H1 (cell line): ENCODE measurements at regions not wholly inside any gene's neighbourhood (a gene's known extent, or its start where the extent isn't known, plus 50 kb on each side); places are given as distances from the start of the nearest gene placed in this dataset.

Experiments
- CTCF ChIA-PET: fragments of 300-600 bp; sonication (Branson Sonifier 250); formaldehyde crosslinking; loops from one replicate; lab custom pipeline; 2021; ENCODE audit not compliant: partially characterized antibody; lab: Charles Lee
- POLR2A ChIA-PET: fragments of 300-600 bp; sonication (Branson Sonifier 250); formaldehyde crosslinking; loops from one replicate; lab custom pipeline; 2021; ENCODE audit warnings: inconsistent platforms; ENCODE audit not compliant: partially characterized antibody; lab: Charles Lee
- DNase-seq, 2 experiments: peaks; one replicate each; pipeline versions ENCODE4 v3.0.0 to v3.0.0-alpha.2; 2010 to 2022; ENCODE audit warnings: low spot score in 2 of 2, low read depth in 1 of 2, mixed read lengths in 1 of 2
- FAIRE-seq: peaks from 2 replicates; lab custom pipeline; 2011; peaks lifted over from hg19 to GRCh38; lab: Jason Lieb, UNC
- H2AFZ ChIP-seq: 2 replicates; pipeline ENCODE4 v1.8.1; 2012; ENCODE audit warnings: low read length, inconsistent platforms
- H2AK5ac ChIP-seq: 2 replicates; pipeline ENCODE4 v1.6.1; 2013; ENCODE audit warnings: low read depth, low read length
- H2BK120ac ChIP-seq: replicated peaks from 2 replicates; pipeline ENCODE3; 2013; ENCODE audit warnings: low read depth, low read length, inconsistent platforms
- H2BK12ac ChIP-seq: 2 replicates; pipeline ENCODE4 v1.6.1; 2013; ENCODE audit warnings: low read depth, low read length
- H2BK15ac ChIP-seq: 2 replicates; pipeline ENCODE4 v1.6.1; 2013; ENCODE audit warnings: low read length
- H2BK20ac ChIP-seq: 2 replicates; pipeline ENCODE4 v1.6.1; 2013; ENCODE audit warnings: low read length
- H2BK5ac ChIP-seq: 2 replicates; pipeline ENCODE4 v1.6.1; 2013; ENCODE audit warnings: low read depth, low read length
- H3K14ac ChIP-seq: 2 replicates; pipeline ENCODE4 v1.6.1; 2013; ENCODE audit warnings: inconsistent platforms; ENCODE audit not compliant: insufficient read length
- H3K18ac ChIP-seq: 2 replicates; pipeline ENCODE4 v1.6.1; 2013; ENCODE audit warnings: low read length; ENCODE audit errors: extremely low read depth
- H3K23ac ChIP-seq: 2 replicates; pipeline ENCODE4 v1.6.1; 2013; ENCODE audit warnings: inconsistent platforms; ENCODE audit not compliant: insufficient read length
- H3K23me2 ChIP-seq: 2 replicates; pipeline ENCODE4 v1.6.1; 2013; ENCODE audit warnings: low read depth, low read length
- H3K27ac ChIP-seq: 2 replicates; pipeline ENCODE4 v1.6.1; 2011; ENCODE audit warnings: low read depth, low read length, inconsistent platforms
- H3K27me3 ChIP-seq, 4 experiments: replicated peaks in 1 of 4; 1 replicate in 1 of 4; 2 replicates in 3 of 4; pipeline versions ENCODE4 v1.6.1 to v1.8.1; 2011 to 2013; ENCODE audit warnings: low read length in 3 of 4, mild to moderate bottlenecking in 3 of 4, inconsistent platforms in 2 of 4, mixed read lengths in 2 of 4, moderate library complexity in 1 of 4; ENCODE audit not compliant: control insufficient read depth in 3 of 4, insufficient read depth in 3 of 4; ENCODE audit errors: extremely low read depth in 1 of 4
- H3K36me3 ChIP-seq, 4 experiments: 2 replicates each; pipeline versions ENCODE4 v1.6.1 to v1.8.1; 2011 to 2013; ENCODE audit warnings: mild to moderate bottlenecking in 4 of 4, low read length in 3 of 4, moderate library complexity in 2 of 4, control low read depth in 1 of 4, inconsistent platforms in 1 of 4; ENCODE audit not compliant: insufficient read depth in 4 of 4, control insufficient read depth in 2 of 4
- H3K4ac ChIP-seq: replicated peaks from 2 replicates; pipeline ENCODE3; 2013; ENCODE audit warnings: low read length, low read depth, mixed read lengths, inconsistent platforms; ENCODE audit not compliant: insufficient read length
- H3K4me1 ChIP-seq, 4 experiments: replicated peaks in 1 of 4; 1 replicate in 1 of 4; 2 replicates in 3 of 4; pipeline versions ENCODE4 v1.6.1 to v1.8.1; 2011 to 2013; ENCODE audit warnings: low read length in 3 of 4, inconsistent platforms in 2 of 4, mixed read lengths in 1 of 4; ENCODE audit not compliant: insufficient read depth in 4 of 4, control insufficient read depth in 3 of 4
- H3K4me2 ChIP-seq, 2 experiments: 2 replicates each; pipeline versions ENCODE4 v1.6.1 to v1.8.1; 2011 to 2013; ENCODE audit warnings: low read depth in 2 of 2, low read length in 2 of 2, control low read depth in 1 of 2, inconsistent platforms in 1 of 2, mild to moderate bottlenecking in 1 of 2; ENCODE audit not compliant: insufficient read depth in 1 of 2
- H3K4me3 ChIP-seq, 4 experiments: fragments of 200-600, 300-600 bp in 1 of 4; sonication (generic), shearing (Covaris generic), sonication (Bioruptor Twin) in 1 of 4; 2 replicates each; pipeline versions ENCODE4 v1.5.1 to v1.8.1; 2011 to 2016; ENCODE audit warnings: low read length in 4 of 4, low read depth in 3 of 4, control low read depth in 2 of 4, inconsistent platforms in 2 of 4, mild to moderate bottlenecking in 2 of 4, mixed read lengths in 1 of 4, moderate library complexity in 1 of 4; ENCODE audit not compliant: insufficient read depth in 2 of 4; ENCODE audit errors: extremely low read depth in 1 of 4
- H3K56ac ChIP-seq: replicated peaks from 2 replicates; pipeline ENCODE3; 2013; ENCODE audit warnings: low read depth, mild to moderate bottlenecking, mixed read lengths, low read length, inconsistent platforms; ENCODE audit not compliant: insufficient read length
- H3K79me1 ChIP-seq: 2 replicates; pipeline ENCODE4 v1.6.1; 2013; ENCODE audit warnings: low read depth, low read length, control low read depth
- H3K79me2 ChIP-seq, 2 experiments: 2 replicates each; pipeline versions ENCODE4 v1.6.1 to v1.8.1; 2012 to 2013; ENCODE audit warnings: low read length in 2 of 2, mild to moderate bottlenecking in 2 of 2, inconsistent platforms in 1 of 2; ENCODE audit not compliant: insufficient read depth in 2 of 2, control insufficient read depth in 1 of 2
- H3K9ac ChIP-seq, 4 experiments: replicated peaks in 1 of 4; 1 replicate in 1 of 4; 2 replicates in 3 of 4; pipeline versions ENCODE4 v1.6.1 to v1.8.1; 2011 to 2013; ENCODE audit warnings: low read depth in 3 of 4, low read length in 3 of 4, control low read depth in 2 of 4, mild to moderate bottlenecking in 2 of 4, moderate library complexity in 2 of 4, inconsistent platforms in 1 of 4; ENCODE audit errors: extremely low read depth in 1 of 4
- H3K9me3 ChIP-seq, 2 experiments: 2 replicates each; pipeline versions ENCODE4 v1.6.1 to v1.8.1; 2012 to 2013; ENCODE audit warnings: mild to moderate bottlenecking in 2 of 2, moderate library complexity in 2 of 2, control low read depth in 1 of 2, inconsistent platforms in 1 of 2, low read depth in 1 of 2, low read length in 1 of 2, mixed read lengths in 1 of 2; ENCODE audit not compliant: insufficient read depth in 2 of 2
- H4K20me1 ChIP-seq, 2 experiments: replicated peaks in 1 of 2; 2 replicates each; pipeline versions ENCODE3 to v1.8.1; 2011 to 2013; ENCODE audit warnings: inconsistent platforms in 2 of 2, low read length in 2 of 2, mild to moderate bottlenecking in 1 of 2; ENCODE audit not compliant: insufficient read depth in 2 of 2, control insufficient read depth in 1 of 2
- H4K5ac ChIP-seq: 2 replicates; pipeline ENCODE4 v1.6.1; 2013; ENCODE audit warnings: low read length, low read depth, mixed read lengths, inconsistent platforms; ENCODE audit not compliant: insufficient read length
- H4K8ac ChIP-seq: 2 replicates; pipeline ENCODE4 v1.8.0; 2013; ENCODE audit warnings: mild to moderate bottlenecking, moderate library complexity, low read length, inconsistent platforms; ENCODE audit not compliant: insufficient read depth; ENCODE audit errors: extremely low read depth
- H4K91ac ChIP-seq: replicated peaks from 2 replicates; pipeline ENCODE3; 2013; ENCODE audit warnings: low read length, mixed read lengths, inconsistent platforms; ENCODE audit not compliant: insufficient read length
- GTF2F1 ChIP-seq: IDR thresholded peaks from 2 replicates; pipeline ENCODE4 v1.6.1; 2012; ENCODE audit warnings: low read depth, low read length, improper control_type of control experiment, borderline replicate concordance
- HDAC6 ChIP-seq: IDR thresholded peaks from one replicate; pipeline ENCODE4 v1.7.1; 2012; ENCODE audit warnings: low read depth, mild to moderate bottlenecking, inconsistent platforms, low read length, moderate library complexity
- PHF8 ChIP-seq: fragments of 200-600 bp; sonication (generic); conservative IDR thresholded peaks from 2 replicates; pipeline ENCODE4 v1.7.1; 2012; ENCODE audit warnings: low read depth, mild to moderate bottlenecking, inconsistent platforms, low read length, moderate library complexity
- POLR2AphosphoS5 ChIP-seq: IDR thresholded peaks from 2 replicates; pipeline ENCODE4 v1.6.1; 2011; ENCODE audit warnings: low read depth, low read length
- RAD21 ChIP-seq, 2 experiments: IDR thresholded peaks in 1 of 2; conservative IDR thresholded peaks in 1 of 2; 2 replicates each; pipeline ENCODE4 v1.6.1; 2011; ENCODE audit warnings: low read depth in 2 of 2, low read length in 2 of 2, improper control_type of control experiment in 1 of 2, inconsistent platforms in 1 of 2, mild to moderate bottlenecking in 1 of 2, moderate library complexity in 1 of 2
- SIN3A ChIP-seq, 2 experiments: IDR thresholded peaks in 1 of 2; conservative IDR thresholded peaks in 1 of 2; 2 replicates each; pipeline ENCODE4 v1.6.1; 2011 to 2012; ENCODE audit warnings: low read length in 2 of 2, improper control_type of control experiment in 1 of 2, low read depth in 1 of 2, mild to moderate bottlenecking in 1 of 2
- WGBS, 2 experiments: shearing (Covaris generic) in 1 of 2; methylation state at CpG; one replicate each; pipeline versions ENCODE4 v1.1.6 to v1.1.7; 2013 to 2015; ENCODE audit warnings: low lambda C conversion rate in 2 of 2, mixed read lengths in 2 of 2, inconsistent platforms in 1 of 2, low coverage in 1 of 2, missing lambda C conversion rate in 1 of 2; ENCODE audit not compliant: insufficient replicate concordance in 2 of 2, insufficient coverage in 1 of 2, insufficient read length in 1 of 2; ENCODE audit errors: extremely low coverage in 1 of 2, missing lambda C conversion rate in 1 of 2; 5-methylcytosine and 5-hydroxymethylcytosine counted together
- TF ChIP-seq, protein P1 (sequence below): IDR thresholded peaks from 2 replicates; pipeline ENCODE4 v1.6.1; 2011; ENCODE audit warnings: low read depth, mild to moderate bottlenecking, low read length; ENCODE audit not compliant: insufficient read depth

DNA sequence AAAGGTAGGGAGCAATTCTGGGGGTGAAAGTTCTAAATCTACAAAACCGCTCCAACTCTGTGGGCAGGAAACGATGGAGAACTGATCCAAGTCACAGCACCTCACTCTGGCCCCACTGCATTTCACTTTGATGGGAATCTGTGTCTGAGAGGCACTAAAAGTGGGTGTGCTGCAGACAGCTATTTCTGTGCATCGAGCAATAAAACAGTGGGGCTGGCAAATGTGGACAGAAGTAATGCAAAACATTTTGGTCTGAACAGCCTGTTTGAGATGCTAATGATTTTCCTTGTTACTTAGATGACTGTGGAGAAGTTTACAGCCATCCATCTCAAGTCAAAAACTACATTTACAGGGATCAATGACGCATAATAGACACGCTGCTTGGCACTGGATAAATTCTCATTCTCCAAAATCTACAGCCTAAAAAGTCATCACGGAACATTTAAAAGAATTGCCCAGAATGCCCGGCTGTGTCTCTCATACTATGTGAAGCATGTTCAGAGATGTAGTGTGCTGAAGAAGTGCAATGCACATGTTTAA, 1671.6 kb upstream of the TENM3 start:
- Histone ChIP-seq H2AK5ac (no peak overlapping the region), H3K23ac (no peak overlapping the region), H3K56ac (no peak overlapping the region), H2BK12ac (no peak overlapping the region), H3K4me2 (no peak overlapping the region), H3K36me3 (no peaks in the 10 kb centered on the region), H3K23me2 (peaks cover 7% of the 10 kb centered on the region; the same call in 1 of the 2 replicates), H3K79me1 (no peaks in the 10 kb centered on the region), H3K27ac (no peak overlapping the region), H3K79me2 (no peaks in the 10 kb centered on the region), H3K4ac (no peak overlapping the region), H2BK5ac (no peak overlapping the region), H3K14ac (no peak overlapping the region), H4K8ac (no peak overlapping the region), H3K4me3 (no peak overlapping the region), H3K18ac (no peak overlapping the region), H2BK15ac (no peak overlapping the region), H4K20me1 (peaks cover 0 to 2% of the 10 kb centered on the region in 2 experiments), H3K9me3 (no peaks in the 10 kb centered on the region), H4K5ac (no peak overlapping the region), H3K27me3 (no peaks in the 10 kb centered on the region), H3K4me1 (no peaks in the 10 kb centered on the region), H4K91ac (no peak overlapping the region), H2BK20ac (no peak overlapping the region), H3K9ac (no peak overlapping the region), H2BK120ac (no peak overlapping the region), H2AFZ (no peak overlapping the region)
- TF ChIP-seq PHF8 (no peak), SIN3A (conservative IDR thresholded peaks at IDR 0.05 in 1 of 2, IDR thresholded peaks at IDR 0.05 in 1 of 2; ENCODE audit: low read depth in 1 of 2, low read length in 2 of 2) (no peak), RAD21 (IDR thresholded peaks at IDR 0.05 in 1 of 2, conservative IDR thresholded peaks at IDR 0.05 in 1 of 2; ENCODE audit: low read depth in 2 of 2, low read length in 2 of 2) (no peak), POLR2AphosphoS5 (no peak), HDAC6 (no peak), GTF2F1 (no peak)
- TF ChIP-seq, protein P1, sequence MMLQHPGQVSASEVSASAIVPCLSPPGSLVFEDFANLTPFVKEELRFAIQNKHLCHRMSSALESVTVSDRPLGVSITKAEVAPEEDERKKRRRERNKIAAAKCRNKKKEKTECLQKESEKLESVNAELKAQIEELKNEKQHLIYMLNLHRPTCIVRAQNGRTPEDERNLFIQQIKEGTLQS = no peak
- DNase-seq (no peak), FAIRE-seq (no peak)
- POLR2A ChIA-PET = no interaction called here
- 91% methylated on average over 7 of the region's 7 CpGs; no CpG with 5 or more reads in 1 of the 2 experiments for WGBS, 2 experiments
- CTCF ChIA-PET = no interaction called here
